ENCODE measurements at regions not wholly inside any gene's neighbourhood (a gene's known extent, or its start where the extent isn't known, plus 50 kb on each side); places are given as distances from the start of the nearest gene placed in this dataset.
"Not testable (repeated sequence)": the region's sequence is repeated elsewhere in the genome, so short reads cannot be mapped to it uniquely, and the experiment has no call there.

DNA sequence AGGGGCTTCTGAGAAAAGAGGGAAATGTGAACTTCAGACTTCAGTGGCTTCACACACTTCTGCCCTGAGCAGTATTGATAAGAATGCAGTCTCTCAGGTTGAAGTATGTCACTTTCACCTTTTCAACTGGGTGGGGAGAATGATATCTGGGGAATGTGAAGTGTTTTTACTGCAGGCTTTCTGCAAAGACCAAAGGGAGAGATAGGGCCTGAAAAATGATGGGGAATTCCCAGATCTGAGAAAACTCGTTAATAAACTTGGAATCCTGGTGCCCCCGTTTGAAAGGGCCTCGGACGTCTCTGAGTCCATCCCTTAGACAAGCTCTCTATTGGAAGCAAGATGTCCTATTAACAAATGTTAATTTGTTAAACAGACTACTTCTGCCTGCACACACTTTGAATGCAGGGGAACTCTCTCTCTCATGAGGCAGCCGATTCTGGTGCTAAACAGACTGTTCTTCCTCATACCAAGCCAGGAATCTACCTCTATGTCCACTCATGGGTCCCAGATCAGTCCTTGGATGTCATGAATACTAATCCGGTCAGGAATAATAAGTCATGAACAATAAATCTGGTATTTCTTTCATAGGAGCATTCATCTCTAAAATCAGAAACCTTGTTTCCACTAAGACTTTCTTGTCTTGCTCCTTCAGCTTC is 193.6 kb downstream of the JCAD start:
- H3K27ac ChIP-seq: no peak overlapping the region

GRCh38 chr10:29862923-29863614 is 196.3 kb downstream of the JCAD start:
- TF ChIP-seq POLR2AphosphoS5 (IDR thresholded peaks at IDR 0.05) (no peak), POLR2A (IDR thresholded peaks at IDR 0.05) (no peak)
- TF ChIP-seq, protein P1, sequence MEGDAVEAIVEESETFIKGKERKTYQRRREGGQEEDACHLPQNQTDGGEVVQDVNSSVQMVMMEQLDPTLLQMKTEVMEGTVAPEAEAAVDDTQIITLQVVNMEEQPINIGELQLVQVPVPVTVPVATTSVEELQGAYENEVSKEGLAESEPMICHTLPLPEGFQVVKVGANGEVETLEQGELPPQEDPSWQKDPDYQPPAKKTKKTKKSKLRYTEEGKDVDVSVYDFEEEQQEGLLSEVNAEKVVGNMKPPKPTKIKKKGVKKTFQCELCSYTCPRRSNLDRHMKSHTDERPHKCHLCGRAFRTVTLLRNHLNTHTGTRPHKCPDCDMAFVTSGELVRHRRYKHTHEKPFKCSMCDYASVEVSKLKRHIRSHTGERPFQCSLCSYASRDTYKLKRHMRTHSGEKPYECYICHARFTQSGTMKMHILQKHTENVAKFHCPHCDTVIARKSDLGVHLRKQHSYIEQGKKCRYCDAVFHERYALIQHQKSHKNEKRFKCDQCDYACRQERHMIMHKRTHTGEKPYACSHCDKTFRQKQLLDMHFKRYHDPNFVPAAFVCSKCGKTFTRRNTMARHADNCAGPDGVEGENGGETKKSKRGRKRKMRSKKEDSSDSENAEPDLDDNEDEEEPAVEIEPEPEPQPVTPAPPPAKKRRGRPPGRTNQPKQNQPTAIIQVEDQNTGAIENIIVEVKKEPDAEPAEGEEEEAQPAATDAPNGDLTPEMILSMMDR (IDR thresholded peaks at IDR 0.05): no peak
- no peaks in the 10 kb centered on the region for H3K9me3 ChIP-seq
- intact Hi-C loops (cut with DNase I; ENCODE audit: low total_unique reads): no loop called here
- H3K4me3 ChIP-seq: no peak overlapping the region
- H3K27ac ChIP-seq: no peak overlapping the region
- no peaks in the 10 kb centered on the region for H3K4me1 ChIP-seq
- no peak for DNase-seq (ENCODE audit: low spot score in 2 of 2)
- H3K36me3 ChIP-seq: no peaks in the 10 kb centered on the region
- no peaks in the 10 kb centered on the region for H3K27me3 ChIP-seq

More for the DNA sequence above, 193.6 kb downstream of the JCAD start:
- TF ChIP-seq, protein P1 (IDR thresholded peaks at IDR 0.05): no peak
- TF ChIP-seq POLR2A (IDR thresholded peaks at IDR 0.05) (no peak), POLR2AphosphoS5 (IDR thresholded peaks at IDR 0.05) (no peak)
- H3K36me3 ChIP-seq: no peaks in the 10 kb centered on the region
- no peaks in the 10 kb centered on the region for H3K9me3 ChIP-seq
- H3K27me3 ChIP-seq: no peaks in the 10 kb centered on the region
- intact Hi-C loops (cut with DNase I; ENCODE audit: low total_unique reads): no loop called here
- no peak for DNase-seq (ENCODE audit: low spot score in 2 of 2)
- no peak overlapping the region for H3K4me3 ChIP-seq
- no peaks in the 10 kb centered on the region for H3K4me1 ChIP-seq

GRCh38 chr10:29861811-29862505 is 197.4 kb downstream of the JCAD start:
- intact Hi-C loops (cut with DNase I; ENCODE audit: low total_unique reads): no loop called here
- no peaks in the 10 kb centered on the region for H3K36me3 ChIP-seq

DNA sequence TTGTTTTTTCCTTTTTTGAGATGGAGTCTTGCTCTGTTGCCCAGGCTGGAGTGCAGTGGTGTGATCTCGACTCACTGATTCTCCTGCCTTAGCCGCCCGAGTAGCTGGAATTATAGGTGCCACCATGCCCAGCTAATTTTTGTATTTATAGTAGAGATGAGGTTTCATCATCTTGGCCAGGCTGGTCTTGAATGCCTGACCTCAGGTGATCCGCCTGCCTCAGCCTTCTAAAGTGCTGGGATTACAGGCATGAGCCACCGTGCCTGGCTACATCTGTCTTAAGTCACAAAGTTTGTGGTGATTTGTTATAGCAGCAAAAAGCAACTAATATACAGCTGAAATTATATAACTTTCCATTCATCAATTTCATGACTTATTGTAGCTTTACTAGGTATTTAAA is 198.2 kb downstream of the JCAD start:
- H3K4me1 ChIP-seq; H3K27ac ChIP-seq; H3K36me3 ChIP-seq; H3K27me3 ChIP-seq; H3K4me3 ChIP-seq; intact Hi-C loops (cut with DNase I; ENCODE audit: low total_unique reads); DNase-seq (ENCODE audit: low spot score in 2 of 2); H3K9me3 ChIP-seq: not testable (repeated sequence)

More at GRCh38 chr10:29861811-29862505, 197.4 kb downstream of the JCAD start:
- DNase-seq (ENCODE audit: low spot score in 2 of 2): no peak
- H3K27ac ChIP-seq: no peak overlapping the region
- TF ChIP-seq POLR2AphosphoS5 (IDR thresholded peaks at IDR 0.05): no peak
- TF ChIP-seq, protein P1 (IDR thresholded peaks at IDR 0.05): no peak
- TF ChIP-seq POLR2A (IDR thresholded peaks at IDR 0.05): no peak
- H3K4me1 ChIP-seq: no peaks in the 10 kb centered on the region
- no peak overlapping the region for H3K4me3 ChIP-seq
- H3K9me3 ChIP-seq: no peaks in the 10 kb centered on the region
- no peaks in the 10 kb centered on the region for H3K27me3 ChIP-seq

DNA sequence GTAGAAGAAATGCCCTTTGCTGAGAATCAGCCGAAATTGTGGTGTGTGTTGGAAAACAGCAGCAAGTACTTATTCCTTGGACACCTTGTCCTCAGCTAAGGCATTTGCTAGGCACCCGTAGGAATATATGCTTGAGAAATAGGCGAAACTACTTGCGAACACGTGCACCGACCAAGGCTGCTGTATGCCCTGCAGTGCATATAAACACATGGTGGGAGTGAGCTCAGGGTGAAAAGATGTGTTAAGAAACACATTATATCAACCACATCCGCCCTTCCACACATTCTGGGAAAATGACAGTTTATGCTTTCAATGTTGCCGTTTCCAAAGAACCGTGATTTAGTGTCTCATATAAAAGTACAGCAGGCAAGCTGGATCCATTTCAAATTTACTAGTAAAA is 199.2 kb downstream of the JCAD start:
- H3K36me3 ChIP-seq: no peaks in the 10 kb centered on the region
- DNase-seq (ENCODE audit: low spot score in 2 of 2): no peak
- H3K9me3 ChIP-seq: no peaks in the 10 kb centered on the region
- H3K4me3 ChIP-seq: no peak overlapping the region
- H3K27ac ChIP-seq: no peak overlapping the region
- H3K4me1 ChIP-seq: no peaks in the 10 kb centered on the region
- no peak for TF ChIP-seq POLR2AphosphoS5 (IDR thresholded peaks at IDR 0.05)
- TF ChIP-seq, protein P1 (IDR thresholded peaks at IDR 0.05): no peak
- no peak for TF ChIP-seq POLR2A (IDR thresholded peaks at IDR 0.05)
- no peaks in the 10 kb centered on the region for H3K27me3 ChIP-seq
- intact Hi-C loops (cut with DNase I; ENCODE audit: low total_unique reads): no loop called here

All from breast epithelium (tissue), 4 donors.